NCI-H524 (cell line): ENCODE measurements at regions not wholly inside any gene's neighbourhood (a gene's known extent, or its start where the extent isn't known, plus 50 kb on each side); places are given as distances from the start of the nearest gene placed in this dataset.

Source experiments
- DNase-seq, 2 experiments: peaks; one replicate each; lab custom pipeline; 2025; lab: John Stamatoyannopoulos, UW

DNA sequence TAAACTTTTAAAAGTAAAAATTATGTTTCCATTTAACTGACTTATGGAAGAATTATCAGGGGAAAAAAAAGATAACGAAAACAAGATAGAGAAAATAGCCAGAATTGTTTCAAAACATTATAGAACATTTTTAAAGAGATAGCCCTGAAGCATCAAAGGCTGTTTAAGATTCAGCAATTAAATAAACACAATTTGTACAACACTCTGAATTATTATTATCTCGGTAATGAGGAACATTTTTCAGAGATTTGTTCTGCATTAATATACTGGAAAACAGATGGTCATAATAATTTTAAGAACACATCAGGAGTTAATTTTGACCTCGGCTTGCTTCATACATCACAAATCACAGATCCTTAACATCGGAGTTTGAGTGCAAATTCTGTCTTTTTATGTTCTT, 643.8 kb downstream of the SORCS1 start:
- DNase-seq: no peak

DNA sequence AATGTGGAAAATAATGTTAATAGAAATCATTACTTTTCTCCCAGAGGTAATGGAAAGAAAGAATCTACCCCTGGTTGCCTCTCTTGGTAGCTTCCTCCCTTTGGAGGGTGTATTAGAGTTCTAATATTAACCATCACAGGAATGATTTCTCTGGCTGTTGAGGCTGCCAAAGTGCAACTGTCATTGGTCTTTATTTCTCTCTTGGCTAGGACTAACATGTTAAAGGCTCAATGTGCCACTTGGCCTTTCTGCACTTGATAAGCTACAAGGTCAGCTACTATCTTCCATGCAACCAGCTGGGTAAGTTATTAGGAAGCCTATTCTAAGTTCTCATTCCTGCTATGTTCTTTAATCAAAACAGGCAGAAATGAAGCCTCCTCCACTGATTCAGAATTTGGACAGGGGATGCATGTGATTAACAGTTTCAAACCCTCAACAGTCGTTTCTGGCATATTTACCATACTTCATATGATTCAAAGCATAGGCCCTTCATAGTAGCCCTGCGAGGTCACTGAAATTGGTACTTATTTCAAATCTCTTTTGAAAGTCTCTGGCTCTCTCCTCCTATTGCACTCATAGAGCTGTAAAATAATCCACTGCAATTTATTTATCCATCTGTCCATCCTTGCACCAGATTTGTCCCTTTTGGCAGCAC, 645.0 kb downstream of the SORCS1 start:
- no peak for DNase-seq

DNA sequence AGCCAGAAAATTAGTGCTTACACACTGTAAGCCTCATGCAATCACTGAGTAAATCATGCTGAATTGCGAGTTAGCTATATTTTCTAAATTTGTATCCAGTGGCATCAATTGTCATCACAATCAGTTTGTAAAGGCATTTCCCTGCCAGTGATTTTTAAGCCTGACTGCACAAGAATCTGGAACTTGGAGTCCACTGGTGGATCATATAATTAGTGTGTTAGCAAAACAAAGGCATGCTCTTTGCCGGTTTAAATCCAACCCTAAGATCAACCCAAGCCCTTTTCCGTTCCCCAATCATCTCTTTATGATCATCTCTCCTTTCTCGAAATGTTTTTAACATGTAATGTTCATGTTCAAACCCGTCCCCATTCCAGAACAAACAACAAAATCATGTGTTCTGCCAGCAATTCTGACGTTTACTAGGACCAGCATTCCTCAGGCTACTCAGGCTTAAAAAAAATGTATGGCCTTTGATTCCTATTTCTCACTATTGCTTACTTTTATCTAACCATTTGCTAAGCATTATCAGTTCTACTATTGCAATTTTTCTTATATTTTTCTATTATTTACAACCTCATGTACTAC, 649.2 kb downstream of the SORCS1 start:
- no peak for DNase-seq

DNA sequence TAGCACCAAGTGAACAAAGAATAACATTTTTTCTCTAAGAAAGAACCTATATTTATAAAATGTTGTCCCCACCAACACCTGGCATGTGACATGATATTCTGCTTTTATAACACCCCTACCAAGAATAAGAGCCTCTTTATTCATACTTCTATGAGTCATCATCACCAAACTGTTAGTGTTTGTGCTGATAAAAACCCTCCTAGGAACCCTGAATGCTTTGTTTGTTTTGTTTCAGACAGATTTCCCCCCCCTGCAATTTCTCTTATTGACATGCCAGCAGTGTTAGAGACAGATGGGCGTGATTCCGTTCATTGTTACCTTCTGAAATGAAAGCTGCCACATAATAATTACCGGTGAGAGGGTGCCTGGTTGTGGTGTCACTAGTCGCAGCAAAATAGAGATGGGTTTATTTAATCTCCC, 651.1 kb downstream of the SORCS1 start:
- no peak for DNase-seq

DNA sequence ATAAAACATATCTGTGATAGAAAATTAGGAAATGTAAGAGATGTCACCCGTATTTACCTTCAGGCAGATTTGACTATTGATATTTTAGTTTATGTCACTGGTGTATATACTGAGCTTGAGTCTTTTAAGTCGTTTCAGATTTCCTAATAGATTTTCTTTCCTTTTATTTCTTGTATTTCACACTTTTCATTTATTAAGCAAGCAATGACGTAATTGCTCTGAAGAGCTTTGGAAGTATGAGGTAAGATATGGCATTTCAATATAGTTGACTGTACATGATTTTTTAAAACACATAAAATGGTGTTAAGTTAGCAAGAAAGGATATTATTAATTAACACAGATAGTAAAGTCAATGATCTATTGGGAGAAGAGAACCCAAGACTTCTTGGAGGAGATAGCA, 652.6 kb downstream of the SORCS1 start:
- no peak for DNase-seq

DNA sequence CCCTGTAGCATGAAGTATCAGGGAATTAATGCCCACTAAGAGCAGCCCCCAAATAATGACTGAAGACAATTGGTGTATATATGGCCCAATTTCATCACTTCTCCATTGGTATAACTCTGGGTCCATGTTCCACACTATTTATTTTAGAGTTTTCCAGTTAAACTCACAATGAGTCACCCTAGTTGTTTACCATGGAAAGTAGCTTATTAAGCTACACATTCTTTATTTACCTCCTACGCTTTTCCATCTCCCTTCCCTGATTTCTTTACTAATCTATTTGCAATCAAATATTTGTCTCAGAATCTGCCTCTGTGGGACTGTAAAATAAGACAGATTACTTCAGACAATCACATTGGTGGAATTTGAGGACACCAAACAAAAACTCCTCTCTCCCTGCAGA, 655.6 kb downstream of the SORCS1 start:
- no peak for DNase-seq

DNA sequence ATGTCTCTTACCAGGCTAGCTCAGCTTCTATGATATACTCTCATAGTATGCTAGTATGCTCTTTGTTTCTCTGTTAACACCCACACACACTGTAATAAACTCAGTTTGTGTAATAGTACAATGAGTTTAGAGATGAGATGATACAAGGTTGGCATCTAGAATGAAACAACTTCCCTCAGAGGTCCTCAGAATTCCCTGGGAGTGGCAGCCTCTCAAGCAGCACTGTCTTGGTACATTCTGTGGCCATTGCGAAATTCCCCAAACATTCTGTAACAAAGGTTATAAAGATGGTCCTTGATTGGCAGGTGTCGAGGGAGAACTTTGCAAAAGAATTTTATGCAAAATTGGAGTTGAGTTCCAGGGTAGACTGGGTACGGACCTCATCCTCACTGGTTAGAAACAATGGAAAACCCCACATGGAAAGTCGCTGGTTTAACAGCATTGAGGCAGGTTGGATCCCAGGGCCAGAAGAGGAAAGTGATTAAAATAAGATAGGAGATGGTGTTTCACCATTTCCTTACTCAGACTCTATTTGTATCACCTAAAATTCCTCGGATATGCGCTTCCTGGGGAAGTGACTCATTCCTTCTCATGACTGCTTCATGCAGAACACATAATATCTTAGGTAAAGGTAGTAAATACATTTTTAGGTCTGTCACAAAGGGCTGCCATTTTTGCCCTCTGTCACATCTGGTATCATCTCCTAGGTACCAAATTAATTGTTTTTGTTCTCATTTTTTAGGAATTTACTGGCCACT, 657.8 kb downstream of the SORCS1 start:
- DNase-seq: no peak

DNA sequence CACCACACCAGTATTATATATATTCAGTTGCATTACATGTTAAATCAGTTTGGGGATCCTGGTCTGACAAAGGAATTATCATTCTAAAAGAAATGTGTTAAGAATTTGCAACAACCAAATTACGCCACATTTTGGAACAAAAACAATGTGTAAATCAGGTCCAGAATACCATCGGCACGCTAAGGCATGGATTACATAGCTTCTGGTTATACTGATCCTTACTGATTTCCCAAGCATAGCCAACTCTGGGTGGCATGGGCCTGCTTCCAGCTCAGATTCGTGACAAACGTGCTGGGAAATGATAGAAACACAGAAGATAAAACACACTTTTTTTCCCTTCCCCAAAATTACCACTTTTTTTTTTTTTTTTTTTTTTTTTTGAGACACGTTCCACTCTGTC, 660.0 kb downstream of the SORCS1 start:
- DNase-seq: no peak

DNA sequence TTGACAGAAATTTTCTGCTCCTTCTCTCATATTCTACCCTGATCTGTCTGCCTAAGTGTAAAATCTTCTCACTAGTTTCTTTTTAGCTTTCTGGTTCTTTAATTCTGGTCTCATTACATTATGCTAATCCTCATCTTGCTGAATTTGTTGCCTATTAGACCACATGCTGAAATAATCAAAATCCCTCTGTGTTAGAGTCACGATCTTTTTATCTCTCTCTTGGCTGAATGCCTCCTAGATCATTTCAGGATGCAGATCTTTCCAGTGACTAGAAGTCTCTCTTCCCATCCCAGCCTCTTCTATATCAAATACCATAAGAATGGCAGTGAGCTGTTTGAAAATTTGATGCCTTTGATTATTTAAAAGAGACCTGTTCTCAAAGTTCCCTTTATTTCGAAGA, 661.9 kb downstream of the SORCS1 start:
- DNase-seq: no peak

DNA sequence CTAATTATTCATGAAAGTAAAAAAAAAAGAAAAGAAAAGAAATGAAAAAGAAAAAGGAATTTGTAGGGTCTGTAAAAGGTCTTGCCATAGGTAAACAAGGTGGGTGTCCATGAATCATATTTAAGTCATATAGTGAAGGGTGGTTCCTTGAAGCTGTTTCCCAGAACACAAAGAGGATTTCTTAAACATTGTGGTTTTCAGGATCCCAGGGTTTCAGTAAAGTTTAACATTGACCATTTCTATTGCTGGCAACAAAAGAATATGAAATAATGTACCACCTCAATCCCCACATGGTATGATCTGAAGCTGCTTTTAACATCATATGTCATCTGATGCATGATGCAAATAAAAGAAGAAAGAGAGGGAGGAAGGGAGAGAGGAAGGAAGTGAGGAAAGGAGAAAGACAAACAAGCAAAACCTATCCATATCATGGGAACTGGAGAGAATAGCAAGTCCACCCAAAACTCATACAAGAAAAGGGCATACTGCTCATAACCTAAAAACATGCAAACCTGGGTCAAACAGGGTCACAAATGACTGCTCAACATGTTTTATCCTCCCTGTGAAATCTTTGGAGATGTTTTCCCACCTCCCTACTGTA, 663.5 kb downstream of the SORCS1 start:
- no peak for DNase-seq

DNA sequence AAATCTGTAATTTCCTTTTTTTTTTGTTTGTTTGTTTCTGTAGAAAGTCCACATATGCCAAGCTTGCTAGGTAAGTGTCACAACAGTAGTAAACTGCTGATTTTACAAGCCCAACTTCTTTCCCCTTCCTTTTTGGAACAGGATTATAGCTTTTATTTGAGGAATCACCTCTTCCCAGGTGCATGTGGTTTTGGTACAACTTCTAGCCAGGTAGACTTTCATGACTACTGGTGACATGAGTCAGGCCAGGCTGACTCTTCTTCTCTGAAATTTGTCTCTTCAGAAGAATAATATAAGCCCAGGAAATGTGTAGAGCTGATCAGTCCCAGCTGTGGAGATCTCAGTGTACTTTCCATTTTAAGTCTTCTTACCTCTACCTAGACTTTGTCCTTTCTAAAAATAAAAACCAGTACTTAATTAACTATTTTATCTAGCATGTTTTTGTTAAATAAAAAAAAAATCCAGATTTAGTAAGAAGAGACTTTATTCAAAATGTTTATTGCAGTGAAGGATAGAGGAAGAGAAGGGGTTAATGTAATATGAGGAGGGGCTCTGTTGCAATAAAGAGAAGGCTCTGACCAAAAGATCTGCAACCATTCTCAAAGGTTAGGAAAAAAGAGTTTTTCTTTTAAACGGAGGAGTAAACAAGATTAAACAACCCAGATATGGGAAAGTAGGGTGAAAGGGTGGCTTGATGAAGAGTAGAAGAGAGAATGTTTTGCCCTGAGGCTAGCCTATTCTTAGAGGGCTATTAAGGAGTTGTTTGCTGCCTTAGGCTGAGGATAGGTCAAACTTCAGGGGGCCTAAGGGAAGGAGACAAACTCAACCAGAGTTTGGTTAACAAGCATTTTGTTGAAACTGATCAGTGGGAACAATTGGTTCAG, 664.2 kb downstream of the SORCS1 start:
- no peak for DNase-seq

DNA sequence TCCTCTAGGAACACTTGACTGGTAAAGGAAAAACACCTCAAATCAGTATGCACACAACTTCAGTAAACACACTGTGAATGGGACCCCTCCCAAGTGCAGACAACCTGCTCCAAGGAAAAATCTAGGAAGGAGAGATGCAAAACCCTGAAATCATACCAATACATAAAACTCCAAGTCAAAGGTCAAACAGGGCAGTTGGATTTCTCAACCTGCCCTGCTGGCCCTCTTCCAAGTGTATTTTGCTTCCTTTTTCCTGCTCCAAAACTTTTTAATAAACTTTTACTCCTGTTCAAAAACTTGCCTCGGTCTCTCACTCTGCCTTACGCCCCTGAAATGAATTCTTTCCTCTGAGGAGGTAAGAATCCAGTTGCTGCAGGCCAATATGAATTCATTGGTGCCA, 665.1 kb downstream of the SORCS1 start:
- no peak for DNase-seq

DNA sequence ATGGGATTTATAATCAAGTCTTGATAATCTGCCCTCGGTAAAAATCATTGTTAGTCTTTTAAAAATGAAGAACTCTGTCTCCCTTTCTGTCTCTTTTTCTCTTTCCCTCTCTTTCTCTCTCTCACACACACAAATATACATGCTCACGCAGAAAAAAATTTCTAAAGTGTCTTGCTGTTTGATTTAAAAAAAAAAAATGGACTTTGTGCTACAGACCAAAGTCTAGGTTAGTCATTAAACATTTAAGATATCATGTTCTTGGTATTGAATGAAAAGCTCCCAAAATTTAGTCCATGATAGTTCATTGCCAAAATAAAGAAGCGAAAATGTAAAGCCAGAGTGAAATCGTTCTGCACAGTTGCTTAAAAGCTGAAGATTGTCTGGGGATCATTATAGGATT, 665.8 kb downstream of the SORCS1 start:
- DNase-seq: no peak

DNA sequence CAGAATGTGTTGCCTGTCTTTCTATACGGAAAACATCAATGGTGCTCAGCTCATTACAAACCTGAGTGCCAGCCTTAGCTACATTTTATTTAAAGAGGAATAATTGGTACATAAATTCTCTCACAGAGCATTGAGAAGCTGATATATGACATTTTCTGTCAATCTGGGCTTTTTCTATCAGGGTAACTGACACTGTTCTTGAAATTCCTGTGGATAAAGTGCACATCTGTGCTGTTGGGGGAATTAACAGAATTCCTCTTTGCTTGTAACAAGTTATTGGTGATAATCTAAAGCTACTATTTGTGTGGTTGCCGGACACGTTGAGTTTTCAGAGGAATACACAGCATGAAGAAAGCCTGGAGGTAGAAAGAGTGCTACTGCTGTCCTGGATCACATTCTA, 668.6 kb downstream of the SORCS1 start:
- no peak for DNase-seq

DNA sequence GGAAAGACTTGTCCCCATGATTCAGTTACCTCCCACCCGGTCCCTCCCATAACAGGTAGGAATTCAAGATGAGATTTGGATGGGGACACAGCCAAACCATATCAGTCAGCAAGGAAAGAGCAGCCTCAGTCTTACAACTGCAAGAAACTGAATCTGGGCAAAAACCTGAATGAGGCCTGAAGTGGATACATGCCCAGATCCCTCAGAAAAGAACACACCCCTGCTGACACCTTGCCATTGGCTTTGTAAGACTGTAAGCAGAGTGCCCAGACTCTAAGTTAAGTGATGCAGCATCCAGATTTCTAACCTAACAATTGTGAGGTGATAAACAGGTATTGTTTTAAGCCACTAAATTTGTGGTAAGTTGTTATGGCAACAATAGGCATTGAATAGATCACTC, 670.8 kb downstream of the SORCS1 start:
- no peak for DNase-seq

DNA sequence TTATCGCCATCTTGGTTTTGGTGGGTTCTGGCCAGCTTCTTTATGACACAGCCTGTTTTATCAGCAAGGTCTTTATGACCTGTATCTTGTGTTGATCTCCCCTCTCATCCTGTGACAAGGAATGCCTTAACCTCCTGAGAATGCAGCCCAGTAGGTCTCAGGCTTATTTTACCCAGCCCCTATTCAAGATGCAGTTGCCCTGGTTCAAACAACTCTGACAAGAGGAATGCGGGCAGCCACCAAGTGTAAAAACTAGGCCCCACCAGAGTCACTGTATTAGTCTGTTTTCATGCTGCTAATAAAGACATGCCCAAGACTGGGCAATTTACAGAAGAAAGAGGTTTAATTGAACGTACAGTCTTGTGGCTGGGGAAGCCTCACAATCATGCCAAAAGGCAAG, 671.3 kb downstream of the SORCS1 start:
- no peak for DNase-seq

DNA sequence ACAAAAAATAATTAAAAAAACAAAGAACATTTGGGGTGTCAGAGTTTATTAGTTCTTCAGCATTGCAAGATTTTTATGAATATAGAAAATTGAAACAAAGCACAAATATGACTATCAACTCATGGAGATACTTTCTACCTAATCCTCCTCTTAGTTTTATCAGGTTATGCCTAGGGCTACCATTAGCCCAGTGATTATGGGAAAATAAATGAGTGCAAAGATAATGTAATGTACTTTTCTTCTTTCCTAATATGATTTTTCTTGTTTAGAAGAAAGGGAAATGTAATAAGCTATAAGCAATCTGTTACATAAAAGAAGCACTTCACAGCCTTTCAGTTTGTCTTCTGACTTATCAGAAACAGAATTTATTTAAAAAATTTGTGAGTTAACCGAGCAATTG, 676.8 kb downstream of the SORCS1 start:
- no peak for DNase-seq

DNA sequence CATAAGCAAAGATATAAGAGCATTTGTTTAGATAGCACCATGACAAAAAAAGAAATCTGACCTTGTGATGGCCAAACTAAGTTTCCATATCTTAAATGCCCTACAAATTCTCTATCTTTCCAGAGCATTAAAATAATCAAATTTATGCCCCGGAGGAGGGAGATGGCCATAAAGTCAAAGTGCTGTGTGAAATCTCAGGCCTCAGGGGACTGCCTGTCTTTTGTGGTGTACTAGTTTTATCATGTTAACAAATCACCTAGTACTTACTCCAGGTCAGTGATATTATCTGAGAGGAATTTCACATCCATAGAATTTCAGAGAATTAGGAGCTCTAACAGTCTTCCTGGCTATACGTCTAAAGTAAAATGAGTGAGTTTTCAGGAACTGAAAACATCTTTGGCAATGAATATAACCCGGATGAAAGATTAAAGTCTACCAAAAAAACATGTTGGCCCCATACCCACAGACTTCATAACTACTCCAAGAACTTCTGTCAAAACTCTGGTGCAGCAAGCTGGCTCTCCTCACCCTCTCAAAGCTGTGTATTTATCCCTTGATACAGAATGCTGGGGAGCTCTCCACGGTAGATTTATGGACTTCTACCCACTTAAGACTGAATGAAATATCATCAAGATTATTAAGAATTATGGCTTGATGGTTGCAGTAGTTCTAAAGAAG, 682.8 kb downstream of the SORCS1 start:
- no peak for DNase-seq

DNA sequence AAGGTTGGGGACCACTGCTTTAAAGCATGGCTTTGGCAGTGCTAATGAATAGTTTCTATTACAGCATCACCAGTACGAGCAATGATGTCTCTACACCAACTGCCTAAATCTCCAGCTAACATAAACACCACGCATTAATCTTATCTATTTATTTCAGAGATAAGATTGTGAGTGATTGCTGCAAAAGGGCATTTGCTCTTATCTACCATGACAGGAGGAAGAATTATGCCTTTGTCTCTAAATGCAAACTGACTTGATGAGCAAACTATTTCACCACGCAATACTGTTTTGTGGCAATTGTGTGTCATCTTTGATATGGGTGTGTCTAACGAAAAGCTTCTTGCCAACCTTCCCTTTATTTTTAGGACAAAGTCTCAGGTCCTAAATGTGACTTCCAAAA, 684.9 kb downstream of the SORCS1 start:
- no peak for DNase-seq

DNA sequence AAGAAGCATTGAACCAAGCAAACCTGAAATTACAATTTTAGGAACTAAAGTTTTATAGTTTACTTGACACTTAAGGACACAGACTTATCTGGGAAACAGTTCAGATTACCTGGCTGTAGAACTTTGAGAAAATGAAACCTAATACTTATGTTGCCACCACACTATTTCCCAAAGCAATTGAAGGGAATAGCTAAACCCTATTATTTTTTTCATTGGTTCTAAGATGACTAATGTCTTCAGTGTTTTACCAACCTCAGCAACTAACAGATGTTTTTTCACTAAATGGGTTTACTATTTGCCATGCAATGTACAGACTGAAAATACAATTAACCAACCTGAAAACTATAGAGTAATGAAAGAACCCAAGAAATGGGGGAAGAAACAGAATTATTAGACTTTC, 689.6 kb downstream of the SORCS1 start:
- no peak for DNase-seq

DNA sequence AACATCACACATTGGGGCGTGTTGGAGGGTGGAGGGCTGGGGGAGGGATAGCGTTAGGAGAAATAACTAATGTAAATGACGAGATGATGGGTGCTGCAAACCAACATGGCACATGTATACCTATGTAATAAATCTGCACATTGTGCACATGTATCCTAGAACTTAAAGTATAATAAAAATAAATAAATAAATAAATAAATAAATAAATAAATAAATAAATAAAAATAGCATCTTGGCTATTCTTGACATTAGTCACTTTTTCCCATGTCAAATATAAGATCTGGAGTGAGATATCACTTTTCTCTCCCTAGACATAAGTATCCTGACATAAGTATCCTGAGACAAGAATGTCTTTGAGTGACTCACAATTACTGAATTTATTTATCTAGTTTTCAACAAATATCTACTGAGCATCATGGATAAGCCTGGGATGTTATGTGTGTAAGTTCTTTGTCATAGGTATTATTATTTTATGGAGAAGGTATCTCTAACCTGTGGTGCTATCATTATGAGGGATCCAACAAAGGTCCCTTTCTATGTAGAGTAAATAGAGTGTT, 691.3 kb downstream of the SORCS1 start:
- no peak for DNase-seq
